ENCODE measurements at regions not wholly inside any gene's neighbourhood (a gene's known extent, or its start where the extent isn't known, plus 50 kb on each side); places are given as distances from the start of the nearest gene placed in this dataset.
A peak's percentile ranks its signal among the peaks of the same experiment; 100 is the strongest.

DNA sequence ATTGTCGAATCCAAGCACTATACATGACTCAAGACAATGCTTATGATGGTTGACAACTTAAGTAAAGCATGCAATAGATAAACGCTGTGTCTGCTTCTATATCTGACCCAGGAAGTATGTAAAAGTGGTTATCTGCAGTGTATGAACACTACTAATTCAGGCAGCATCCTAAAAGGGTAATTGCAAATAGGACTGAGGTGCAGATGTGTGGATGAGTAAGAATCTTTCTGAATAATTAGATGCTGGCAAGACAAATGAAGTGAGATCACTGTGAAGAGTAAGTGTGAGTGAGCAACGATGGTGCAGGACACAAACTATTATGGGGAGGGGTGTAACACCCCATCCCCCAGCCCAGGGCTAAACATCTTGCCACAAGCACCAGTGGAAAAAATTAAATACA is 195.7 kb upstream of the CHRNA7 start:
- no peak for DNase-seq (ENCODE audit: extremely low spot score, insufficient read length, low read depth)
- FAIRE-seq: no peak

DNA sequence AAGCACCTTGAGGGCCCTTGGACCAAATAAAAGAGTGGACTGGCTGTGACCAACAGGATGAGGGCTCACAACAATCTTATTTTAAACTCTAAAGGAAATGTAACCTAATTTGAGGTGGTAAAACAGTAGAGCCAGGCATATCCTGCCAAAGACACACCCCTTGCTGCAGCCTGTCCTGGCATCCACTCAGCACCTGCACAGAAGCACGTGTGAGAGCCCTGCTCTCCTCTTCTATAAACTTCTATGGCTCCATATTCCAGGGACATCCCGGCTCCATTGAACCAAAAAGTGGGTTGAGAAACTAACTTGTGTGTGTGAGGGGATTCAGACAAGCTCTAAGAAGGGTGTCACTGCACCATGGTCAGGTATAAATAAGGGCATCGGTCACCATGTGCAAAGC is 190.9 kb upstream of the CHRNA7 start:
- no peak for FAIRE-seq

GRCh38 chr15:31840849-31841476 is 189.4 kb upstream of the CHRNA7 start:
- no peak for FAIRE-seq
- no peak for DNase-seq (ENCODE audit: extremely low spot score, insufficient read length, low read depth)

More for the DNA sequence above, 190.9 kb upstream of the CHRNA7 start:
- no peak for DNase-seq (ENCODE audit: extremely low spot score, insufficient read length, low read depth)

- no peak for FAIRE-seq
These were observed 187.7 kb upstream of the CHRNA7 start for GRCh38 chr15:31842532-31843195.

GRCh38 chr15:31843426-31844055 is 186.8 kb upstream of the CHRNA7 start:
- DNase-seq (ENCODE audit: extremely low spot score, insufficient read length, low read depth) (no peak), FAIRE-seq (no peak)

More at GRCh38 chr15:31842532-31843195, 187.7 kb upstream of the CHRNA7 start:
- DNase-seq (ENCODE audit: extremely low spot score, insufficient read length, low read depth): no peak

GRCh38 chr15:31845791-31846190 is 184.5 kb upstream of the CHRNA7 start:
- DNase-seq (ENCODE audit: extremely low spot score, insufficient read length, low read depth): no peak
- no peak for FAIRE-seq

DNA sequence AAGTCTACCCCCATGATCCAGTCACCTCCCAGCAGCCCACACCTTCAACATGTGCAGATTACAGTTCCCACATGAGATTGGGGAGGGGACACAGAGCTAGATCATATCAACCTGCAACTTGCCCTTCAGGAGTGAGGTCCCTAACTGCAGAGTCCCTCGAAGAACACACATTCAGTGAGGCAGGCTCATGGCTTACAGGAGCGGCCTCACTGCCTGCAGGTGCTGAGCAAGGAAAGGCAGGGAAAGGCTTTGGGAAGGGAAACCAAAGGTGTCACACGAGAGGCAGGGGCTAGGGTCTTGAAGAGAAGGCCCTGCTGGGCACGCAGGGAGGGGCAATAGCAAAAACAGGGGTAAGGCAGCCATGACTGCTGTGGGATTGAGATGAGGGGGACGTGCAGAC is 182.4 kb upstream of the CHRNA7 start:
- DNase-seq (ENCODE audit: extremely low spot score, insufficient read length, low read depth) (no peak), FAIRE-seq (no peak)

- no peak for DNase-seq (ENCODE audit: extremely low spot score, insufficient read length, low read depth)
- no peak for FAIRE-seq
These were observed 181.7 kb upstream of the CHRNA7 start for GRCh38 chr15:31848621-31849020.

DNA sequence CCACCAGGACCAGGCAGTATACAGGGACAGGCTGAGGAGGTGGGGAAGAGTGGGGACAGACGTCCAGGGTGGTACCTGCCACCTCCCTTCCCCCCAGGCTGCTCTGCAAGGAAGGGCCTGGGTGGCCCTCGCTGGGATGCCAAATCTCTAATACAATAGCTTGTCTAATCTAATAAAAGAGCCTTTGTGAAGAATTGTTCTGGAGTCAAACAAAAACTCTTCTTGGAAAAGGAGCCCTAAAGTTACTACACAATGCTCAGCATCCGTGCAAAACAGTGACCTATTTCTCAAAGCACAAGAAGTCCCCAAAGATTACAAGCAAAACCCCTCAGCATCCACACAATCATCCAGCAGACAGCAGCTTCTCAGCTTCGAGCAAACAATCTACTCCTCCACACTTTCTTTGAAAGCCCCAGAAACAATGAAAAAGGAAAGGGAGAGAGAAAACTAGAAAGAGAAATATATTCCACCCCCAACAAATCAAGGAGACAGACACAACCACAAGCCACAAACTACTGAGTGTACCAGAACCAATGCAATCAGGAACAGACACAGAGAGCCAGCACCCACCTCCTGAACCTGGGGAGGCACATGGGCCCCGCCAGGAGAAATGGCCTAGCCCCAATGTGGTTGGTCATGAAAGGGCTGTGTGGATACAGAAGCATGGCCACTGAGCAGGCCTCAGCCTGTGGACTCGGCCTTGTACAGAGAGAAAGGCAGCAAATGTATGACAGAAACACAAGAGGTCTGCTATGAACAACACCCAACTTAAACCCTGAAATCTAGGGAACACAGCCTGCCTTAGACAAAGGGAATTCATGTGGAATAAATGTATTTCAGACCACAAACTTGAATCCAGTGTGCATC is 177.1 kb upstream of the CHRNA7 start:
- FAIRE-seq (no peak), DNase-seq (ENCODE audit: extremely low spot score, insufficient read length, low read depth) (no peak)

DNA sequence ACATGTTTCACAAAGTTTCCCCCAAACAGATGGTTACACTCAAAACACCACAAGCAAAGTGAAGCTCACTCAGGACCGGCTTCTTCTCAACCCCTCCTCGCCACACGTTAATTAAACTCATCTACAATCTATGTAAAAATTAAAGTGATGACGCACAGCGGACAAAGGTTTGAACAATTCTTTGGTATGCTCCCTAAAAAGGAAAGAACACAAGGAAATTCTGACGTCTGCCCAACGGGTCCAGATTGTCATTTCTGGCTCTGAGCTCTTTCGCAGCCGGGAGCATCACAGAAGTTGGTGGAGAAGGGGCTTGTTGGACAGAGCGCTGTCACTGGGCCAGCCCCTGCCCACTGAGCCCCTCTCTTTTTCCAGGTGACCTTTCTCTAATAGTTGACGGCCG is 173.7 kb upstream of the CHRNA7 start:
- FAIRE-seq (no peak), DNase-seq (ENCODE audit: extremely low spot score, insufficient read length, low read depth) (no peak)

DNA sequence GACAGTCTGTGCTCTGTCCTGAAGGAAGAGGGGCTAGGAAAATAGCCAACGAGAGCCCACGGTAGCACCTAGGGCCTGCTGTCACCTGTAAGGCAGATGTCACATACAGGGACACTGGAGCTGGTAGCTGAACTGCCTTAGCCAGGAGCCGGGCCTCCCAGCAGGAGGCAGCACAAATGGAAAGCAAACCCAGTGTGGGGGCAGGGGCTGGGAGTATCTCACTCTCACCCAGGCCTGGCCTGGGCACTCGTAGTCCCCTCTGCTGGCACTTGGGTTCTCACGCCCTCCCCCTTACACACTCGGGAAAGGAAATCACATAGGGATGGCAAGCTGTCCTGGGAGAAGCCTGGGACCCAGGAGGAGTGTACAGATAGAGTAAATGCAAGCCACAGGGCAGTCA is 173.1 kb upstream of the CHRNA7 start:
- DNase-seq (ENCODE audit: extremely low spot score, insufficient read length, low read depth) (no peak), FAIRE-seq (no peak)

DNA sequence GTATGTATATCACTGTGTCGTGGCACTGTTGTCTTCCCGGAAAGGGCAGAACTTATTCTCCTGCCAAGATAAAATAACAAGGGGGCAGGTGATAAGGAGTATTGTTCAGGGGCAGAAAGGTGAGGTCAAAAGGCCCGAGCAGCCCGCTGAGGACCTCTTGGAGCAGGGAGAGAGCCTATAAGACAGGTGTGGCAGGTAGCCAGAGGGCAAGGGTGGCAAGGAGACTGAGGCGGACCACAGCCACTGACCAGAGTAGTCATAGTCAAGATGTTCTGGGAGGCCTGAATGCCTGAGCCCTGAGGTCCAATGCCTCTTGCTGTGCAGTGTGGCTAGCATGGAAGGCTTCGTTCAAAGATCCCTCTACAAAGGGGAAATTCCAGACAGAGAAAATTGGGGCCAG is 172.3 kb upstream of the CHRNA7 start:
- FAIRE-seq (no peak), DNase-seq (ENCODE audit: extremely low spot score, insufficient read length, low read depth) (no peak)

GRCh38 chr15:31866248-31866647 is 164.1 kb upstream of the CHRNA7 start:
- DNase-seq (ENCODE audit: extremely low spot score, insufficient read length, low read depth) (no peak), FAIRE-seq (no peak)

DNA sequence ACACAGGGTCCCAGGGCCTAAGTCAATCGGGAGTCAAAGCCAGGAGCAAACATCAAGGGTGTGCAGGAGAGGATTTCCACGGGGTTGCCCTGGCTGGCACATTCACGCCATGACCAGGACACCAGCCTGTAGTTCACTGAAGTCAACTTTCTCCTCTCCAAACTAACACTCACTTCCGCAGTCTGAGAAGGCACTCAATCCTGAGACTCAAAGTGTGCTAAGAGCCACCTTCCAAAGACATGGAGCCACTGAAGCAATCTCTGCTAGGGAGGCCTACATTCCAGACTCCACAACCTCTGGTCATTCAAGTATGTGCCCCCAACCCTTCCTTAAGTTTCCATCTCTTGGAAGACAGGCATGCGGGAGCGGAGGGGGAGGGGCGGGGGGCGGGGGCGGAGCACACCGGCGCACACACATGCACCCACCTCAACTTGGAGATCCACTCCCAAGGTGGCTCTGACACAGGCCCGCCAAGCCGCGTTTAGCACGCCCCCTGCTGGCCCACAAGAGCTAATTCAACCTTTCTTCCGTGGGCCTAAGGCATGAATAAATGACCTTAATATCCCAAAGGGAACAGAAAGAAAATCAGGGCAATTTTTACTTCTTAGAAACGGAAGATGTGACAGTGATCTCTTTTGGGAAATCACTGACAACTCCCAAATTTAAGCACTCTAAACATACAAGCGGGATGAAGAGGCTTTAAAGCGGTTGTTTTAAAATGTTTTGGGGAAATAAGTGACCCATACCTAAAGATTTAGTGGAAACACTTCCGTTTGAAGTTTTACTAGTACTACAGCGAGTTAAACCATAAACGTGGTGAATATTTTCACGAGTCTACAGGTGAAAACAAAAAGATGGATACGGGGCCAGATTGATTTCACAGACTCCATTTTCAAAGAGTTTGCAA is 162.5 kb upstream of the CHRNA7 start:
- DNase-seq (ENCODE audit: extremely low spot score, insufficient read length, low read depth) (peak; percentile 18), FAIRE-seq (peak; percentile 75)

GRCh38 chr15:31869686-31870307 is 160.5 kb upstream of the CHRNA7 start:
- DNase-seq (ENCODE audit: extremely low spot score, insufficient read length, low read depth) (no peak), FAIRE-seq (no peak)

- FAIRE-seq: peak; percentile 48
- DNase-seq (ENCODE audit: extremely low spot score, insufficient read length, low read depth): peak; percentile 68
These were observed 159.8 kb upstream of the CHRNA7 start, which contains the start of gene OTUD7A for GRCh38 chr15:31870328-31871165. TSS of gene OTUD7A (minus strand) at chr15:31870673.

DNA sequence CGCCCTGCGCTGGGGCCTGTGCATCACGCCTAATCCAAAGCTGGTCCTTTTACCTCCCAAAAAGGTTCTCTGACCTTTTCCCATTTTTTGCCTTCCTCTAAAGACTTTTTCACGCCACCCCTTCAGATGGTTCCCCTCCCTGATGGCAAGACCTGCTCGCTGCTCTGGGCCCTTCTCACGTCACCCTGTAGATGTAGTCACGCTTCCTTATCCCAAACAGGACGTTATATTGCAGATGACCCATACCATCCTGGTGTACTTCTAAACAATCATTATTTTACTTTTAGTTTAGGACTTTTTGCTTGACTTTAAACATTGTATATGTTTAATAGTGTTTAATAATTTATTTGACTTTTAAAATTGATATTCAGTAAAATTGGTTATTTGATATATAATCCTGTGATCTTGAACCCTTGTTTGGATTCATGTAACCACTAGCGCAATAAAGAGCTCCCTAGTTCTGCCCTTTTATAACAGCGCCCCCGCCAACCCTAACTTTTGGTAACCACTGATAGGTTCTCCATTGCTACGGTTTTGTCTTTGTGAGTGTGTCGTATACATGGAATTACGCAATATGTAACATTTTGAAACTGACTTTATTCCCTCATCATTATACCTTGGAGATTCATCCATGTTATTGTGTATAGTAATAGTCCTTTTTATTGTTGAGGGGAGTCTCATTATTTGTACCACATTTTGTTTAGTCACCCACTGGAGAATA is 159.0 kb upstream of the CHRNA7 start:
- FAIRE-seq (no peak), DNase-seq (ENCODE audit: extremely low spot score, insufficient read length, low read depth) (no peak)

DNA sequence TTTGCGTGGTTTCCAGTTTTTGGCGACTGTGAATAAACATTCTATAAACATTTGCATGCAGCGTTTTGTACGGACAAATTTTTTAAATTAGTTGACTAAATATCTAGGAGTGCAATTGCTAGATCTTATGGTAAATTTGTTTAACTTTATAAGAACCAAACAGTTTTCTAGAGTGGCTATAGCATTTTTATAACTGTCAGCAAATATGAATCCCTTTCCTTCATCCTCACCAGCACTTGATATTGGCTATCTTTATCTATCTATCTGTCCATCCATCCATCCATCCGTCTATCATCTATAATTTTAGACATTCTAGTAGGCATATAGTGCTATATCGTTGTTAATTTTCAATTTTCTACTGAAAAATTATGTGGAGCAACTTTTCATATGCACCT is 158.4 kb upstream of the CHRNA7 start:
- DNase-seq (ENCODE audit: extremely low spot score, insufficient read length, low read depth) (no peak), FAIRE-seq (no peak)
